HG03135 (cell line): ENCODE measurements at regions not wholly inside any gene's neighbourhood (a gene's known extent, or its start where the extent isn't known, plus 50 kb on each side); places are given as distances from the start of the nearest gene placed in this dataset.

Experiments
- ATAC-seq: cut with Tn5 transposase; IDR thresholded peaks from one replicate; pipeline ENCODE4 v1.9.1; 2021; ENCODE audit warnings: mild to moderate bottlenecking, moderate library complexity; ENCODE audit not compliant: unreplicated experiment

DNA sequence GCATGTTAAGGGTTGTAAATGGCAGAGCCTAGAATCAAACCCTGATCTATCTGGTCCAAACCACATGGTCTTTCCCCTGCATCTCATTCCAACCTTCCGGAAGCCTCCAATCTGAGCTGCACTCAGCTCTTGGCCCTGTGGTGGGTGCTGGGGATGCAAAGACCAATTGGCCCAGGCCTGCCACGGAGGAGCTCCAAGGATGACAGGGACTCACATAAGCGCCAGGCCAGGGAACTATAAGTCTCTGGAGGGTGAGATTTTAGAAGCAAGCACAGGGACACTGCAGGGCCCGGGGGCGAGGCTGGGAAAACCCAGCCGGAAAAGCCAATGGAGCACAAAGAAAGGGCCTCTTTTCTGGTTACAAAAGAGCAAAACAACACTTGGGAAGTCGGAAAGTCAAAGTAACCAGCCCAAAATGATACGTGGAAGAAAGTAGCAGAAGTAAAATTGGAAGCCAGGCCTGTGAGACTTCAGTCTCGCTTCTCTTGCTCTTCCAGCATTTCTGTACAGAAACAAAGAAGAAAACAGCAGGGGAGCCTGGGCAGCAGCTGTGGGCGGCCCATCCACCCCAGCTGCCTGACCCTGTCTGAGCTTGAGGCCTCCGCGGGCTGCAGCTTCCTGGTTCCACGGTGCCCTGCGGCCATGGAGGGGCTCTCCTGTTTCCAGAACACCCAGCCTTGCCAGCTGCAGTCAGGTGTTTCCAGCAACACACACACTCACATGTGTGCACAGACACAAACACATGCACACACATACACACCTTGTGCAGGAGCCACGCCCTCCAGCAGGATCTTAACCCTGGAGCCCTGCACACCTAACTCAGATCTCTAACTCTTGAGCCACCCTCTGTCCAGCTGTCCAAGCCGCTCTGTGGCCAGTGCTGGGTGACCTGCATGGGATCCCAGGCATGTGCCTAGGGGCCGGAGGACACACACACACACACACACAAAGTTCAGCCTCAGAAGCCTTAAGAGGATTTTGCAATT, 178.2 kb downstream of the BCL11B start:
- ATAC-seq, result no peak

DNA sequence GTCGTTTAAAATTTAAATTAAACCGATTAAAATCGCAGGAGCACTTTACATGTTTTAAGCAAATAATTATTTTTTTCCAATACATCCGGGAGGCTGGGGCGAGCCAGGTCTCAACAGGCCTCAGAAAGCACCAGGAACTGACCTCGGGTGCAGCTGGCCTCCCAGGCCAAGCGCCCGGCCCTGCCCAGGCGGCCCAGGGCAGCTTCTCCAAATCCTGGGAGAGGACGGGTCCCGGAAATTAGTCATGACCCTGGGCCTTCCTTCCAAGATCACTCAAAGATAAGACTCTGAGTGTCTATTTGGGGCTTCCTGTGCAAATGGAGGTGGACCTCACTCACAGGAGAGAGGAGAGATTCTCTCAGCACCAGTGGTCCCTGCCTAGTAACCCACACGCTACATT, 177.1 kb downstream of the BCL11B start:
- ATAC-seq, result no peak

DNA sequence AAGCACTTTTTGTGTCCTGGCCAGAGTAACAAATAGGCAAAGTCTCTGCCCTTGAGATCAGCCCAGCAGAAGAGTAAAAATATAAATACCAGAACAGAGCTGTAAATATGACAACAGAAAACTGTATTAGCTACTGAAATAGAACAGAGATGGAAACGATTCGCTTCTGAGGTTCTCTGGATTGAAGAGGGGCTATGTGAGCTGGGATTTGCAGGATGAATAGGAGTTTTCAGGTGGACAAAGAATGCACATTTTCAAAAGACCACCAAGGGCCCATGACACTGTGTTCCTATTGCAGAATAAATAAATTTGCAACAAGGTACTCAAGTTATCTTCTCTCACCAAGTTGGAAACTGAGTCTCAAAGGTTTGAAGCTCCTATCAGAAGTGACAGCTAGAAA, 176.6 kb downstream of the BCL11B start:
- no peak for ATAC-seq

DNA sequence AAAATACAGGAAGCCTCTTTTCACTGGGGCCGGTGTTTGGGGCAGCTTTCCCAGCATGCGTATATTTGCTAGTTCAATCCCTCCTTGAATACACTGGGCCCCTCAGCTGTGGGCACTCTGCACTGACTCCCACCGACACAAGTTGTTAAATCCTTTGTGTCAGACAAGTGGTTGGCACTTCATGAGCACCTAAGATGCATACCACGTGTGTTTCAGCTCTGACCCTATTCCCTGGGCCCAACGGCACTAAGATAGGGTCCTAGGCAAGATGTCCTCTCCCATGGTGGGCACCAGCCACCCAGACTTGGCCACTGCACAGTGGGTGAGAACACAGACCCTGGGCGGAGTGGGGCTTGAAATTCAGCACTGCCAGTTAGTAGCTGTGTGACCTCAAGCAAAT, 173.8 kb downstream of the BCL11B start:
- ATAC-seq, result no peak

DNA sequence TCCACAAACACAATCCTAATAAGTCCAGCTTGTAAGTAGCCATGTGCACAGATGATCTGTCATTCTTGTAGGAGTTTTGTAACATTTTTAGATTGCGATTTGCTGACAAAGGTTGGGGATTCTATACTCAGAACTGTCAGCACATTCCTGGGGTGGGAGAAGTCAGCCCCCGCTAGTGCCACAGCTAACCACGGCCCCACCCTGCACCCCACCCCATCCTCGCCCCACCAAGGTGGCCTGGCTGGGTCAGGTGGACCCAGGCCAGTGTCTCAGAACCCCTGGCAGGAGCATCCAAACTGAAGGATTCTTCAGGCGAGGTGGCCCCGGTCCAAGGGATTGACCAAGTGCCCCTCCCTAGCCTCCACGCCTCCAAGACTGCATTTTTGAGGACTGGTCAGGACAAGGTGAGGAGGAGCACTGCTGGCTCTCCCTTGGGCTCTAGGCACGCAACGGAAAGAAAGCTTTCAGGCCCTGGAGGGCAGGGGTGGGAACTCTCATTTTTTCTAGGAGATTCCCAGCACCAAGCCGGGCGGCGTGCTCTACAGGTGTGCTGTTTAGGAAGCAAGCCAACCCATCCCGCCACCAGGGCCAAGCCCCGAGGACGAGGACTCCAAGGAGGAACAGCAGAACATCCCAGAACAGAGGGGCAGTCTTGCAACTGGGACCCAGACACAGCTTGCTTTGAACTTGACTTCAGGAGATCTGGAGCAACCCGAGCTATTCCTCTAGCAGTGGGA, 172.8 kb downstream of the BCL11B start:
- ATAC-seq, result no peak

DNA sequence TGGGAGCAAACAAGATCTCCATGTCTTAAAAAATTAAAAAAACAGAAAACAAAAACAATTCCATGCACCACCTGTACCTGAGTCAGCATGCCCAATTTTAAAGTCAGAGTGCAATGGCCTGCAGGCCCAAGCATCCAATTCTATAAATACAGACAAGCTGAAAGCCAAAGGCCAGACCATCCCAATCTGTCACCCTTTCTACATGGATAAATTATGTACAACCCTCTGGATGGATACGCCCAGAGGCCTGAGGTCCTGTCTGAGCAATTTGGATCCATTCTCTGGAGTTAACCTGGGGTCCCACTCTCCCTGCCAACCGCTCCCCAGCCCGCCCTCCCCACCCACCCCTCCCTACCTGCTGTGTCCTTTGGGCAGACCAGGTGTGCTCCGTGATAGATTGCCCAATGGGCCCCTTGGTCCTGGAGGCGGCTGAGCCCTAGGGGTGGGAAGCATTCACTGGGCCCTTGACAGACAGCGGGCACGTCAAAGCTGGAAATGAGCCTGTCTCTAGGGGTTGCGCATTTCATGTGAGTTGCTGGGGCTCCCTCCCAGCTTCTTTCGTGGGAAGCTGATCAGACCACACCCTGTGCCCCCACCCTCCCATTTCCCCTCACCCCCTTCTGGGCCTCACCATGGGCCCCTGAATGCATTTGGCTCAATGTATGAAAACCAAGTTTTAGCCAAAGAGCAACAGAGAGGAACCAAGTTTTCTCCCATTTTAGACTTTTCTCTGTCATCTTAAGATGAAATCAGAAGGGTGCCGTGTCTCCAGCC, 171.3 kb downstream of the BCL11B start:
- ATAC-seq, result no peak

DNA sequence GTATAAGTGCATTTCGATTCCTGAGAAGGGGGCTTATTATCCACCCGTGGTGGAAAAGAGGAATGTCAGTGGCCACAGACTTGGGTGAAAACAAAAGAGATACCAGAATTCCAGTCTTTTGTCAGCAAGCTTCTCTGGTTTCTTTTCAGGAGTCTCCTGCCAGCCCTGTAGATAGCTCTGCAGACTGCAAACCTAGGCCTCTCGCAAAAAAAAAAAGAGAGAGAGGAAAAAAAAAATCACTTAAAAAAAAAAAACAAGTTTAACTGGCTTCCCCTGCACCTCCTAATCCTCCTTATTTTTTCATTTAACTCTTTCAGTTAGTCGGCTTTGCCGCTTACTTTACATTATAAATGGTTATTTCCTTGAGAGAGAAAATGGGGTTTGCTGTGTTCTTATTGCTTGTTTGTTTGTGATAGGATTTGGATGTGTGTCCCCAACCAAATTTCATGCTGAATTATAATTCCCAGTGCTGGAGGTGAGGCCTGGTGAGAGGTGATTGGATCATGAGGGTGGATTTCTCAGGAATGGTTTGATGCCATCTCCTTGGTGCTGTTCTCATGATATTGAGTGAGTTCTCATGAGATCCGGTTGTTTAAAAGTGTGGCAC, 170.0 kb downstream of the BCL11B start:
- no peak for ATAC-seq

DNA sequence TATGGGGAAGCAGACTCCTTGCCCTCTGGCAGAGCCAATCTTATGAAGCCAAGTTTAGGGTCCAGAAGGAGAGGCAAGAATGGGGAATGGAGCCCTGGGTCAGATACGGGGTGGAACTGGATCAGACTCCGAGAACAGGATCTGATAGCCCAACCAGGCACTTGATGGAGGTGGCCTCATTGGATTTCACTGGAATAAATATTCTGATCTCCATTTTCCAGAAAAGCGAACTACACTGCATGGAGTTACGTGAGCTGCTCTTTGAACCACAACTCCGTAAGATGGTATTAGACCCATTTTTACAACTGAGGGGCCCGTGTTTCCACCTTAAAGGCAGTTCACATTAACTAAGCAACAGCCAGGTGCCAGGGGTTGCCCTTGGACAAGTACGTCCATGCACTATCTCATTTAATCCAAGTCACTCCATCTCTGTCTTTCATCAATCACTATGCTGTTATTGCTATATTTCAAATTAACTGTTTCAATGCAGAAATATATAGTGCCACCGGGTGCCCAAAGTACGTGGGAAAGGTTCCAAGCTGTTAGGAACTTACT, 155.2 kb downstream of the BCL11B start:
- ATAC-seq, result no peak

DNA sequence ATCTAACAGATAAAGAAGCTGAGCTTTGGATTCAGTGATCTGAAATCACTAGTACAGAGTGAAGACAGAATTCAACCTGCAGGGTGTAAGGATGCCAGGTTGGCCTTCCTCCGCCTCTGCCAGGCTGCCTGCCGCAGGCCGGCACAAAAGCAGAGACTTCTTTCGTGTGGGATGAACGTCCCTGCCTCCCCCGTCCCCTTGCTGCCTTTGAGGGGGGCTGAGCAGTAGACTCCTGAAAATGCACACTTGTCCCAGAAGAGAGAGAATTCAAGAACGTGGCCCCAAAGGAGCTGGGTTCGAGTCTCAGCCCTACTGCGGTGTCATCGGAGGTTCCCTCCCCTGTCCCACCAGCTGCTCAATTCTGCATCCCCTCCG, 154.3 kb downstream of the BCL11B start:
- ATAC-seq, result no peak

DNA sequence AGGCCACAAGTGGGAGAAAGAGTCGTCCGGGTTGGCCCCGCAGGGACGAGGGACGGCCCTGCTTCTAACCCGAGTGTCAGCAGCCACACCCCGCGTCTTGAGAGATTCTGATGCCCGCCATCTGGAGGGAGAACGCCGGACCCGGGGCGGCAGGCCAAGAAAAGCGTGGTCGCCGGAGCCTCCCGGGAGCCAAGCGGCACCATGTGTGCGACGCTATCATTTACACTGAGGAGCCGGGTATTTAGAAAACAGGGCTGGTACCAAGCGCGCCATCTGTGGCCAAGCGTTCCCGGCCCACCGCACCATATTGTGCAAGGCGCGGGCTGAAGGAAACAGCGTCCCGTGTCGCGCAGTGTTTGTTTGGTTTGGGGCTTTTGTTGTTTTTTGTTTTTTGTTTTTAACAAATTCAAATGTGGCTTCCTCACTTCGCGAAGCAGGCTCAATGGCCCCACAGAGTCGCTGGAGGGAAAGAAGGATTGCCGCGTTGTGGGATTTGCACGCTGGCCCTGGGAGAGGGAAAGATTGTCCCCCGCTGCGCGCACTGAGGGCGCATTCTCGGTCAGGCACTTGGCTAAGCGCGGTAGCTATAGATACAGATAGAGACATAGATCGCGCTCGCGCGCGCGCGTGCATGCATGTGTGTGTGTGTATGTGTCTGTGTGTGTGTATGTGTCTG, 153.8 kb downstream of the BCL11B start:
- ATAC-seq, result no peak

DNA sequence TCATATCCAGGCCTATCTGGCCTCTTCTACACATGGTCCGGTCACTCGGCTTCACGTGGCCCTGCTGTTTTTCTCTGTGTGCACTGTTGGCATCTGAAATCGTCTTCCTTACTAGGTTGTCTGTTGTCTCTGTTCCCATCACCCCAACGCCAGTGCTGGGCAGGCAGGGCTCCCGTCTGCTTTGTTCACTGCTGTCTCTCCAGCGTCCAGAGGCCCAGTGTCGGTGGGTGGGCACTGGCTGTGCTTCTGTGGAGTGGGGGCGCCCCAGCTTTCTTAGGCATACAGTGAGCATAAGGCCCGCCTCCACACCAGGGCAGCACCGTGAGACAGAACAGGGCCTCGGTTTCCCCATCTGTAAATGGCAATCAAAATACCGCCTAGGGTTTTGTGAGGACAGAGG, 153.1 kb downstream of the BCL11B start:
- ATAC-seq, result no peak
